ENCODE measurements at regions not wholly inside any gene's neighbourhood (a gene's known extent, or its start where the extent isn't known, plus 50 kb on each side); places are given as distances from the start of the nearest gene placed in this dataset.
"Not testable (repeated sequence)": the region's sequence is repeated elsewhere in the genome, so short reads cannot be mapped to it uniquely, and the experiment has no call there.

DNA sequence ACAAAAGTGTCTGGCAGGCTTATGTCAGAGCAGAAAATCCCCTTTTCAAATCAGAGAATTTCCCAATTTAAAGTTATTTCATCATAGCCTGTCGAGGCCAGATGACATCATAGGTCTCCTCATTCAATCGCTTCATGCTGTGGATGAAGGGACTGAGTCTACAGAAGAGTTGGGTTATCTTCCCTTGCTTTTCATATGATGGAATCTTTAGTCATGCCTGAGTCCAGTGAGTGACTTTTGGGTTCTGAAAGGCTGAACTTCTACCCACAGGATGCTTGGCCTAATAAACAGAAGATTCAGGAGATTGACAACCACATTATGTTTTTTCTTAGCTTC is 357.0 kb upstream of the SPATA31A3 start:
- no CpG with 5 or more reads among the region's 2 CpGs for WGBS, 3 donors
- intact Hi-C loops (cut with DNase I); ATAC-seq: not testable (repeated sequence)

GRCh38 chr9:67348562-67349423 is 356.4 kb upstream of the SPATA31A3 start:
- H3K27me3 ChIP-seq (ENCODE audit: insufficient read depth in 3 of 3, low read length in 2 of 3); DNase-seq; H3K27ac ChIP-seq; H3K4me1 ChIP-seq; H3K9me3 ChIP-seq; ATAC-seq; H3K4me3 ChIP-seq; H3K36me3 ChIP-seq (ENCODE audit: insufficient read depth in 1 of 2, low read depth in 1 of 2); intact Hi-C loops (cut with DNase I): not testable (repeated sequence)
- no CpG with 5 or more reads among the region's 2 CpGs for WGBS, 3 donors

More for the DNA sequence above, 357.0 kb upstream of the SPATA31A3 start:
- H3K4me3 ChIP-seq; H3K9me3 ChIP-seq; H3K36me3 ChIP-seq (ENCODE audit: insufficient read depth in 1 of 2, low read depth in 1 of 2); DNase-seq; H3K4me1 ChIP-seq; H3K27me3 ChIP-seq (ENCODE audit: insufficient read depth in 3 of 3, low read length in 2 of 3); H3K27ac ChIP-seq: not testable (repeated sequence)

DNA sequence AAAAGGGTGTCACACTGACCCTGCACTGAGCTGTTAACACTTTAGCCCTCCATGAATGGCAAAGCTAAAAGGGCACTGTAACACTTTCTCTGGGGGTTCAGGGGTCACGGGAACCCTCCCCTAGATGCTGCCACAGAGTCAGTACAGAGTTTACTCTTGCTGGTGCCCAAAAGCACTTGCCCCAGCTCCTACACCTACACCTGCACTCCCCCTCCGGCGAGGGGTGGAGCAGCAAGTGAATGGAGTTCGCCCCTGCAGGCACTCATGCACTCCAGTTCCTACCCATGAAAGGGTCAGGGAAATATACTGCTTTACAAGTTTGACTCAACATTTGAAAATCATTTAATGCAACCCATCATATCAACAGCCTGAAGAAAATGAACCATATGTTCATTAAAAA is 355.7 kb upstream of the SPATA31A3 start:
- H3K4me3 ChIP-seq; ATAC-seq; H3K9me3 ChIP-seq; DNase-seq; H3K27me3 ChIP-seq (ENCODE audit: insufficient read depth in 3 of 3, low read length in 2 of 3); H3K36me3 ChIP-seq (ENCODE audit: insufficient read depth in 1 of 2, low read depth in 1 of 2); H3K4me1 ChIP-seq; intact Hi-C loops (cut with DNase I); H3K27ac ChIP-seq: not testable (repeated sequence)
- 82% methylated on average over 1 of the region's 4 CpGs; no CpG with 5 or more reads in 2 of the 3 donors for WGBS, 3 donors

GRCh38 chr9:67339216-67339615 is 346.9 kb upstream of the SPATA31A3 start:
- WGBS, 3 donors = no CpG with 5 or more reads among the region's 7 CpGs
- DNase-seq; ATAC-seq; H3K36me3 ChIP-seq (ENCODE audit: insufficient read depth in 1 of 2, low read depth in 1 of 2); H3K4me3 ChIP-seq; H3K9me3 ChIP-seq; H3K27me3 ChIP-seq (ENCODE audit: insufficient read depth in 3 of 3, low read length in 2 of 3); intact Hi-C loops (cut with DNase I); H3K27ac ChIP-seq; H3K4me1 ChIP-seq: not testable (repeated sequence)

DNA sequence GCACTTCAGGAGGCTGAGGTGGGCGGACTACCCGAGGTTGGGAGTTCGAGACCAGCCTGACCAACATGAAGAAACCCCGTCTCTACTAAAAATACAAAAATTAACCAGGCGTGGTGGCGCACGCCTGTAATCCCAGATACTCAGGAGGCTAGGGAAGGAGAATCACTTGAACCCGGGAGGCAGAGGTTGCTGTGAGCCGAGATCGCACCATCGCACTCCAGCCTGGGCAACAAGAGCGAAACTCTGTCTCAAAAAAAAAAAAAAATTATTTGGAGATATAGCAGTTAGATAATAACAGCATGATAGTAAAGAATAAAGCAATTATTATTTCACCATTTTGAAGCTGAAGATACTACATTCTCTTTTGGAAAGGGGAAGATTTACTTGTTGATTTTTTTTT is 345.9 kb upstream of the SPATA31A3 start:
- DNase-seq = peak in 1 of 2 donors; percentile 5
- ATAC-seq; H3K9me3 ChIP-seq; H3K36me3 ChIP-seq (ENCODE audit: insufficient read depth in 1 of 2, low read depth in 1 of 2); H3K4me3 ChIP-seq; H3K4me1 ChIP-seq; H3K27ac ChIP-seq; intact Hi-C loops (cut with DNase I); H3K27me3 ChIP-seq (ENCODE audit: insufficient read depth in 3 of 3, low read length in 2 of 3): not testable (repeated sequence)
- WGBS, 3 donors = 90 to 100% (median 99%) methylated on average over 2 to 5 of the region's 12 CpGs

DNA sequence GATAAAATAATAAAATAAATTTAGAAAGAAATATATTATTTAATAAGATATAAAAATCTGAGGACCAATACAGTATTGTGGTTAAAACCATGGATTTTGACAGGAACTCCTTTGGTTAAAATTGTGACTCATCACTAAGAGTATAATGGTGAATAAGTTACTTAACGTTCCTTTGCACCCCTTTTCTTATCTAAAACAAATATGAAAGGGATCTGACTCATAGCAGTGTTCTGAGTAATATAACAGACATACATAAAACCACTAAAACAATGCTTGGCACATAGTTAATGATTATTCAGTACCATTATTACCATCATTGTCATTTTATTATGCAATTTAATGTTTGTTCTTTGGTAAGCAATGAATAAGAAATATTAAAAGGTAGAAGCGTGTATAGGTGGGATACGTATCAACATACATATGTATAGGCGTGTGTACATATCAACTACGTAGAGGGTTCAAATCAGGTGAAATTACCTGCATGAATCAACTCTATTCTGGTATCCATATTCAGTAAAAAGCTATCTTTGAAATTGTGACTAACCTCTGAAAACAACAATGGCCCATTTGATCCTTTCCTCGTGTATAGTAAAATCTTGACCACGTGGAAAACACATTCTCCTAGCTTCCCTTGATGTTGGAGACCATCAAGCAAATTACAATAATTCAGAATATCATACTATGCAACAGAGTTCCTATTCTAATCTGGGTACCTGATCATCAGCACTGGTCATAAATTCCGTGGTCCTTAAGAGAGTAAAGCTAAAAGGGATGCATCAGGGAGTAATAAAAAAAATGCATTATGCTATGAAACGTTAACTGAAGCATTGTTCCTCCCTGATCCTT is 342.6 kb upstream of the SPATA31A3 start:
- intact Hi-C loops (cut with DNase I); H3K4me1 ChIP-seq; H3K9me3 ChIP-seq; H3K36me3 ChIP-seq (ENCODE audit: insufficient read depth in 1 of 2, low read depth in 1 of 2); DNase-seq; ATAC-seq; H3K4me3 ChIP-seq; H3K27ac ChIP-seq; H3K27me3 ChIP-seq (ENCODE audit: insufficient read depth in 3 of 3, low read length in 2 of 3): not testable (repeated sequence)
- WGBS, 3 donors = no CpG with 5 or more reads among the region's 9 CpGs

- DNase-seq; ATAC-seq; H3K27ac ChIP-seq; H3K27me3 ChIP-seq (ENCODE audit: insufficient read depth in 3 of 3, low read length in 2 of 3); H3K9me3 ChIP-seq; H3K4me1 ChIP-seq; intact Hi-C loops (cut with DNase I); H3K4me3 ChIP-seq; H3K36me3 ChIP-seq (ENCODE audit: insufficient read depth in 1 of 2, low read depth in 1 of 2): not testable (repeated sequence)
- WGBS, 3 donors = no CpG with 5 or more reads among the region's 2 CpGs
Measured at GRCh38 chr9:67331634-67332033, 339.3 kb upstream of the SPATA31A3 start.

GRCh38 chr9:67313409-67313808 is 321.1 kb upstream of the SPATA31A3 start:
- H3K27ac ChIP-seq; DNase-seq; H3K36me3 ChIP-seq (ENCODE audit: insufficient read depth in 1 of 2, low read depth in 1 of 2); intact Hi-C loops (cut with DNase I); H3K4me3 ChIP-seq; H3K27me3 ChIP-seq (ENCODE audit: insufficient read depth in 3 of 3, low read length in 2 of 3); H3K9me3 ChIP-seq; H3K4me1 ChIP-seq; ATAC-seq: not testable (repeated sequence)
- WGBS, 3 donors = no CpG with 5 or more reads among the region's 2 CpGs

DNA sequence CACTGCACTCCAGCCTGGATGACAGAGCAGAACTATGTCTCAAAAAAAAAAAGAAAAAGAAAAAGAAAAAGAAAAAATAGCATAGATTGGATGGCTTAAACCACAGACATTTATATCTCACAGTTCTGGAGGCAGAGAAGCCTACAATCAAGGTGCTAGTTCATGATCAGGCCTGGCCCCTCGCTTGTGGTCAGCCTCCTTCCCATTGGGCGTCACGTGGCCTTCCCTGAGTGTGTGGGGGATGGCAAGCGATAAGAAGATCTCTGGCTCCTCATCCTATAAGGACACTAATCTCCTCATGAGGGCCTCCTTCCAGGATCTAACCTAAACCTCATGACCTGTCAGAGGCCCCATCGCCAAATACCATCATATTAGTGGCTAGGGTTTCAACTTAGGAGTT is 320.2 kb upstream of the SPATA31A3 start:
- DNase-seq; H3K36me3 ChIP-seq (ENCODE audit: insufficient read depth in 1 of 2, low read depth in 1 of 2); H3K9me3 ChIP-seq; ATAC-seq; intact Hi-C loops (cut with DNase I); H3K4me1 ChIP-seq; H3K27me3 ChIP-seq (ENCODE audit: insufficient read depth in 3 of 3, low read length in 2 of 3); H3K27ac ChIP-seq; H3K4me3 ChIP-seq: not testable (repeated sequence)
- WGBS, 3 donors = no CpG with 5 or more reads among the region's 5 CpGs

DNA sequence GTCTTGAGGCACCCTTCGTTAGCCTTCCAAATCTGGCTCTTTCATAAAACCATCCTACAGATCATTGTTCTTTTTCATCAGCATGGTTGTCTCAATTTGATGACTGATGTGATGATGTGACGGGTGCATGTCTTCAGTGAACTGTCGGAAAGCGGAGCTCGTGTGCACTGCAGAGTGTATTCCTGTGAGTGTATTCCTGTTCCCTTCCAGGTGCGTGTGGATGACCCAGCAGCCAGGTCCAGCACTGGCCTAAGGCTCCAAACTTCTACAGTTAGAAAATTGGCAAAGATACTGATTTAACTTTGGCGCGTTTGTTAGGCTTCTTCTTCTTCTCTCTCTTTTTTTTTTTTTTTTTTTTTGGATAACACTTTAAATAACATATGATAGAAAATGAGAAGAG is 314.8 kb upstream of the SPATA31A3 start:
- H3K36me3 ChIP-seq (ENCODE audit: insufficient read depth in 1 of 2, low read depth in 1 of 2); H3K27me3 ChIP-seq (ENCODE audit: insufficient read depth in 3 of 3, low read length in 2 of 3); DNase-seq; H3K9me3 ChIP-seq; ATAC-seq; intact Hi-C loops (cut with DNase I); H3K4me3 ChIP-seq; H3K4me1 ChIP-seq; H3K27ac ChIP-seq: not testable (repeated sequence)
- no CpG with 5 or more reads among the region's 8 CpGs for WGBS, 3 donors

DNA sequence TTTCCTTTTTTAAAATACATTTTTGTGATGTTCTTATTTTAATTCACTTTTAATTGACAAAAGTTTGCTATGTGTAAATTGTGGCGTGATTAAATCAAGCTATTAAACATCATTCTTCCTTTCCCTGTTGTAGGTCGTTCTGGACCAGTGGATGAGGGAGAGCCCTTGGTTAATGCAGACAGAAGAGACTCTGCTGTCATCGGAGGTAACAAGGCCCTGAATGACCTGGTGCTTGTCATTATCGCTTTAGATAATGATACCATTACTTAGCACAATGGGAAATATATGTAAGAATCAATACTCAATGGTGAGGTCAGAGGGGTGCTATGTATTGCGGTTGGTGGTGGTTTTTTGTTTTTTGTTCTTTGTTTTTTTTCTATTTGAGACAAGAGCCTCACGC is 296.4 kb upstream of the SPATA31A3 start:
- H3K4me3 ChIP-seq; DNase-seq; H3K27me3 ChIP-seq (ENCODE audit: insufficient read depth in 3 of 3, low read length in 2 of 3); H3K4me1 ChIP-seq; H3K9me3 ChIP-seq; intact Hi-C loops (cut with DNase I); ATAC-seq; H3K36me3 ChIP-seq (ENCODE audit: insufficient read depth in 1 of 2, low read depth in 1 of 2); H3K27ac ChIP-seq: not testable (repeated sequence)
- WGBS, 3 donors = no CpG with 5 or more reads among the region's 6 CpGs
